Glomerular visceral epithelial cell (primary cell): ENCODE measurements at regions not wholly inside any gene's neighbourhood (a gene's known extent, or its start where the extent isn't known, plus 50 kb on each side); places are given as distances from the start of the nearest gene placed in this dataset.

ENCODE experiments used
- DNase-seq: peaks from one replicate; pipeline ENCODE4 v3.0.0-alpha.2; 2016; ENCODE audit errors: extremely low spot score

DNA sequence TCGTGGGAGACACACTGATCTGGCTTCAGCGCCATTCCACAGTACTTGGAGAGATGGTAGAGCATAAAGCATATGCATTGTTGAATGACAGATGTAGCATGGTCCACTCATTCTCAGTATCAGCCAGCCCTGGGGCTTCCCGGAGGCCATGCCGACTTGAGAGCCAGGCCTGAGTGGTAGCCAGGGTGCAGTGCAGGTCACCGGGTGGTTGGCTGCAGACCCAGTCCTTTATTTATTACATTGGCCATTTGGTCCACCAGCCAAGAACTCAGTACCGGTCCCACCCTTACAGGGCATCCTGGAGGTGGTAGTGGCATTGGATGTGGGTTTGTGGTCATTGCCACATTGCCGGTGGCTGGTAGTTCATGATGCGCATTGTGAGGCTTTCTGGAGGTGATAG lies 121.6 kb upstream of the RTL1 start:
- no peak for DNase-seq

GRCh38 chr14:101025696-101026095 lies 122.2 kb upstream of the RTL1 start:
- no peak for DNase-seq

DNA sequence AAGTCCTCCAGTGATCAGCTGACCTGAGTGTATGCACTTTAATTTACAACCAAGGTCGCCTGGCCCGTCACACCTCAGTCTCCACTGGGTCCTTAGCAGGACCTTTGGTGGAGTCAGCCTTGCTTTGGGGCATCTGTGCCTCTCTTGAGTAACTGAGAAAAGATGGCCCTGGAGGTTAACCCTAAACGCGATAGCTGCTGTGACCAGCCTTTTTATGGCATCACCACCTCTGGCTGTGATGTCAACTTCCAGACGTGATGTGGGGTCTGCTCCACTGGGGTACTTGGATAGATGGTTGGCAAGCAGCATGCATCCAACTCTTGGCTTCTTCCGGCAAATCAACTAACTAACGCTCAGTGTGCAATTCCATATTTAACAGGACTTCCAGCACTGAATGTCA lies 122.8 kb upstream of the RTL1 start:
- no peak for DNase-seq

- DNase-seq: no peak
Observed at GRCh38 chr14:101027291-101027690, 123.8 kb upstream of the RTL1 start.

- DNase-seq: no peak
Observed at GRCh38 chr14:101027966-101028365, 124.4 kb upstream of the RTL1 start.

DNA sequence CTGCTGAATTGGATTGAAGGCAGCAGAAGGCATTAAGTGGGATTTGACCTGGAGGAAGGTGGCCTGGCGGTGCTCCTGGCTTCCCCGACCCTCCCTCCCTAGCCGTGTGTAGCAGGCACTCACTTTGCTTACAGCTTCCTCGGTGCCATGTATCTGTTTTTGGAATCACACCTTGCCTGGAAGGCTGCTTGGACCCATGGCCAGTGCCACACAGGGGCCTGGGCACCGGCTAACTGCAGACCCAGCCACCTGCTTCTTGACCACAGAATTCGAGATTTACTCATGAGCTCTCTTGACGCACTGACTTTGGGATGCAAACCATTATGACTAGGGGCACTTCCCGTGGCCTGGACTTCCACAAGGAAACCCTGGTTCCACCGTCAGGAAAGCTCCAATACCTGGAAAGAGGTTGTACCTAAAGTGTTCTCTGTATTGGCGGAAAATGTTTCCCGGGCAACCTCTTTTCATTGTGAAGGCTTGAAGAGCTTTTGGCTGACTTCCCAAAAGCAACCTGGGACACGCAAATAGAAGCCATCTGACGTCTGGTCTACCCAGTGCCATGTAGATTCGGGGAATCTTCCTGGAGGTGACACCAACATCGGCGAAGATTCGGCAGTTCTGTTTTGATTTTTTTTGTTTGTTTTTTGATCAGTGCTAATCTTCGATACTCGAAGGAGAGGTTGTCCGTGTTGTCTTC lies 125.6 kb upstream of the RTL1 start:
- DNase-seq: no peak

DNA sequence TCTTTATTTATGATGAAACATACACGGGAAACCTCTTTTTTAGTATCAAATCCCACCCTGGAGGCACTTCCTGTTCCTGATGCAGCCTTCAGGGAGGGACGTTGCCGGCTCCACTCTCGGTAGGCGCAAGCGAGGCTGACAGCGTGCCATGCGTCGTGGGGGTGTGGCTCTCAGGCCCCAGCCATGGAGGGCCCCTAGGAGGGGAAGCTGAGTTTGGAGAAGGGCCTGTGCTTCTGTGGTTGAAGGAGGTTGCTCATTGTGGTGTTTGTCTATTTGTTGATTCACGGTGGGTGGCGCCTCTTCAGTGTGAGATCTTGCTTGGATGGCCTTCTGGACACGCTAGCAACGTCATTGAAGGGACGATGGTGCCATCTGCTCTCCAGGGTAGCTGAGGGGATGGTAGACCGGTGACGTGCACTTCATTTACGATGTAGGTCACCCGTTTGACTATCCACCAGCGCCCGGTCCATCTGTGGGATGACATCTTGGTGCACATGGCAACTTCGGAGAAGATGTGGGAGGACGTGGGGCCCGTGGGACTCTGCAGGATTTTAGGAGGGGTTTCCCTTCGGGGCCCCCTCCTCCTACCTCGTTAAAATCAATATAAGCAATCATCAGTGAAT lies 126.3 kb upstream of the RTL1 start:
- no peak for DNase-seq

- DNase-seq: no peak
Observed at GRCh38 chr14:101030586-101030985, 127.1 kb upstream of the RTL1 start.

DNA sequence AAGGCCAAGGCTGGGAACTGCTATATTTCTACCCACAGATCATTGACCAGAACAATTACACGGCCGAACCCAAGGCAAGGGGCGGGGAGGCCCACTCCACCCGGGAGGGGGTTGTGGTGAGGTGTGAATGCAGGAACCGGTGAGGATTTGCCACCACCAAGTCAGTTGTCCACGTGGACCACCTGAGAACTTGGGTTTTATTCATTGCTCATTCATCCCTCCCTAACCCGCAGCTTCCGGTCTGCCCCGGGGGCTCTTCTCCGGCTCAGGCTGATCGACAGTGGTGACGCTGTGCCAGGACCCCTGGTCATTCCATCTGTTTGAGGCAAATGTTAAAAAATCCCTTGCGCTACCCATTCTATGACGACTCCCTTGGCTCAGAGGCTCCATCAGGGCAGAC lies 127.7 kb upstream of the RTL1 start:
- DNase-seq: no peak

GRCh38 chr14:101031721-101032120 lies 128.2 kb upstream of the RTL1 start:
- DNase-seq: no peak

GRCh38 chr14:101032433-101032832 lies 128.9 kb upstream of the RTL1 start:
- no peak for DNase-seq

DNA sequence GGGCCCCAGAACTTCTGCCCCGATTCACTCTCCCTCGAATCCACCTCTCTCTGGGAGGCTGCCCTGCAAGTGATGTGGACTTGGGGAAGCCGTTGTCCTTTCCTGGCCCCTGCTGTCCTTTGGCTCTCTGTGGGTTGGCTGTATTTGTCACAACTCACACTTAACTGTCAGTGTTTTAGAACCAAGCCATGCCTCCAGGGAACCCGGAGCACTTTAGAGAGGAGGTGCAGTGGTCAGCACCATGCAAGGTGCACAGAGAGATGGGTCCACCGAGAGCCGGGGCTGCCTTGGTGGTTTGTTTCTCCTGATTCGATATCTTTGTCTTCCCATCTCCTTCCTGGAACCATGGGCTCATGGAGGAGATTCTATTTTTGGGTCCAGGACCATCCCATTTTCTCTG lies 129.5 kb upstream of the RTL1 start:
- DNase-seq: no peak

GRCh38 chr14:101033446-101034165 lies 130.1 kb upstream of the RTL1 start:
- DNase-seq: no peak

GRCh38 chr14:101034986-101035385 lies 131.5 kb upstream of the RTL1 start:
- DNase-seq: no peak

GRCh38 chr14:101035466-101036225 lies 132.1 kb upstream of the RTL1 start:
- no peak for DNase-seq

DNA sequence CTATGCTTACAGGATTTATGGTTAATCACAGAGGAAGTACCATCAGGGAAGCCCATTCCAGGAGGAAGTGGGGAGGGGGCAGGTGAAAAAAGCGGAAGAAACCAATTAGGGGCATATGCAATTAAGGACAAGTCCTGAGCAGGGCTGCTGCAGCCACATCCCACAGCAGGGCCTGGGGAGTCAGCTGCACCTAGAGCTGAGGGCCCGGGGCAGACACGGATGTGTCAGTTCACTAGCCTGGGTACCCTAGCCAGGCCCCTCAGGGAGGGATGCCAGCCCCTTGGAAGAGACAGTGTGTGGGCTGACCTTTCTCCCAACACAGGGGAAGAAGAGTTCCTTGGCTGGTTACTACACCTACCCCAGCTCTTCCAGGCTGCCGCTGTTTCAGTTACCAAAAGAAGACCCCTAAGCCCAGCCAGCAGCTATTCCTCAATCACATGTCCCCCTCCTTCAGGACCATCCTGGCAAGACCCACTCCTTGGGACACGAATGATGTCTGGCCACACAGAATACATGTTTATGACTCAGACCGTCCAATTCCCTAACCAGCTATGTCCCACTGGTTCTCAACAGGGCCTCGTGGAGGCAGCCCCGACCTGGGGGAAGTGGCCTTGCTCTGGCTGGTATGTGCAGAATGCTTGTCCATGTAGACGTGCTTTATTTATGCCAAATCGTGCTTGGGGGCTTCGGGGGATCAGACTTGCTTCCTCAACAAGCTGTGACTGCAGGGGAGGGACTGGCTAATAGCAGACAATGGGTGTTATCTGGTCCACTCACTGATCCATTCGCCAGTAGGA lies 133.7 kb upstream of the RTL1 start:
- DNase-seq: no peak

- DNase-seq: no peak
Observed at GRCh38 chr14:101039031-101039754, 135.7 kb upstream of the RTL1 start.

GRCh38 chr14:101039755-101040138 lies 136.2 kb upstream of the RTL1 start:
- no peak for DNase-seq

- no peak for DNase-seq
Observed at GRCh38 chr14:101040538-101041442, 137.3 kb upstream of the RTL1 start.

GRCh38 chr14:101043891-101044290 lies 140.4 kb upstream of the RTL1 start:
- DNase-seq: no peak
